Vagina (tissue), 2 donors: ENCODE measurements at regions not wholly inside any gene's neighbourhood (a gene's known extent, or its start where the extent isn't known, plus 50 kb on each side); places are given as distances from the start of the nearest gene placed in this dataset.

Experiments used
- DNase-seq, 2 donors: peaks; one replicate each; pipeline ENCODE4 v3.0.0-alpha.2; 2017; ENCODE audit errors: extremely low spot score in 2 of 2
- H3K27ac ChIP-seq: fragments of 200-600 bp; sonication (generic); one replicate; pipeline ENCODE4 v1.5.1; 2019
- H3K27me3 ChIP-seq: fragments of 200-600 bp; sonication (generic); one replicate; pipeline ENCODE4 v1.5.1; 2019
- H3K36me3 ChIP-seq, 2 donors: fragments of 200-600 bp; sonication (generic); one replicate each; pipeline ENCODE4 v1.5.1; 2017 to 2019
- H3K4me1 ChIP-seq: fragments of 200-600 bp; sonication (generic); one replicate; pipeline ENCODE4 v1.5.1; 2019
- H3K4me3 ChIP-seq, 2 donors: fragments of 200-600 bp; sonication (generic); 1 replicate in 1 of 2; 2 replicates in 1 of 2; pipeline ENCODE4 v1.5.1; 2016 to 2019
- H3K9me3 ChIP-seq: fragments of 200-600 bp; sonication (generic); one replicate; pipeline ENCODE4 v1.5.1; 2019
- CTCF ChIP-seq, 3 experiments: fragments of 450-650 bp in 2 of 3; fragments of 200-600 bp in 1 of 3; sonication (generic) in 1 of 3; IDR thresholded peaks; one replicate each; pipeline ENCODE4 v1.5.1; 2017 to 2019; ENCODE audit warnings: antibody characterized with exemption in 3 of 3, mild to moderate bottlenecking in 2 of 3, moderate library complexity in 2 of 3
- POLR2A ChIP-seq, 2 donors: fragments of 450-650 bp; IDR thresholded peaks; one replicate each; pipeline ENCODE4 v1.6.1; 2017; ENCODE audit warnings: antibody characterized with exemption in 2 of 2, mild to moderate bottlenecking in 2 of 2, moderate library complexity in 2 of 2
- POLR2AphosphoS5 ChIP-seq, 2 donors: sonication (generic); formaldehyde crosslinking; IDR thresholded peaks; one replicate each; pipeline ENCODE4 v1.9.0; 2017; ENCODE audit warnings: antibody characterized with exemption in 2 of 2, mild to moderate bottlenecking in 2 of 2, low read depth in 1 of 2; ENCODE audit not compliant: insufficient read depth in 1 of 2
- intact Hi-C: fragments of 100-400 bp; cut with DNase I; formaldehyde crosslinking; loops from one replicate; pipeline ENCODE4 v1.15.1; 2023

GRCh38 chr6:82085701-82086100, 161.8 kb downstream of the IBTK start:
- no peaks in the 10 kb centered on the region for H3K27me3 ChIP-seq
- no peak overlapping the region for H3K27ac ChIP-seq
- intact Hi-C loops, result no loop called here
- no peaks in the 10 kb centered on the region for H3K4me1 ChIP-seq
- no peak for DNase-seq
- no peak overlapping the region for H3K4me3 ChIP-seq
- TF ChIP-seq POLR2A (IDR thresholded peaks at IDR 0.05) (no peak), CTCF (IDR thresholded peaks at IDR 0.05) (no peak)
- no peaks in the 10 kb centered on the region for H3K36me3 ChIP-seq
- no peaks in the 10 kb centered on the region for H3K9me3 ChIP-seq

GRCh38 chr6:82084324-82084920, 163.1 kb downstream of the IBTK start:
- H3K4me1 ChIP-seq, result no peaks in the 10 kb centered on the region
- no peak overlapping the region for H3K4me3 ChIP-seq
- intact Hi-C loops, result loop anchor here (5.0 kb wide), 1 partner anchor 1538 kb away; no protein-coding TSS in a partner anchor
- no peak for DNase-seq
- H3K9me3 ChIP-seq, result no peaks in the 10 kb centered on the region
- H3K36me3 ChIP-seq, result no peaks in the 10 kb centered on the region
- no peaks in the 10 kb centered on the region for H3K27me3 ChIP-seq
- no peak overlapping the region for H3K27ac ChIP-seq
- TF ChIP-seq CTCF (IDR thresholded peaks at IDR 0.05) (no peak), POLR2A (IDR thresholded peaks at IDR 0.05) (no peak), POLR2AphosphoS5 (IDR thresholded peaks at IDR 0.05; ENCODE audit: insufficient read depth in 1 of 2, low read depth in 1 of 2) (no peak)

- no peaks in the 10 kb centered on the region for H3K27me3 ChIP-seq
- DNase-seq, result no peak
- H3K4me1 ChIP-seq, result no peaks in the 10 kb centered on the region
- H3K36me3 ChIP-seq, result no peaks in the 10 kb centered on the region
- no peak overlapping the region for H3K4me3 ChIP-seq
- H3K9me3 ChIP-seq, result no peaks in the 10 kb centered on the region
- H3K27ac ChIP-seq, result no peak overlapping the region
- TF ChIP-seq POLR2A (IDR thresholded peaks at IDR 0.05) (no peak), POLR2AphosphoS5 (IDR thresholded peaks at IDR 0.05; ENCODE audit: insufficient read depth in 1 of 2, low read depth in 1 of 2) (no peak), CTCF (IDR thresholded peaks at IDR 0.05) (no peak)
- intact Hi-C loops, result loop anchor here (5.0 kb wide), 1 partner anchor 1539 kb away; no protein-coding TSS in a partner anchor
These were observed 163.9 kb downstream of the IBTK start for GRCh38 chr6:82083646-82084045.

- no peak for DNase-seq
- H3K4me1 ChIP-seq, result no peaks in the 10 kb centered on the region
- no peak for TF ChIP-seq CTCF (IDR thresholded peaks at IDR 0.05)
- no peak for TF ChIP-seq POLR2AphosphoS5 (IDR thresholded peaks at IDR 0.05; ENCODE audit: insufficient read depth in 1 of 2, low read depth in 1 of 2)
- no peak for TF ChIP-seq POLR2A (IDR thresholded peaks at IDR 0.05)
- no peaks in the 10 kb centered on the region for H3K9me3 ChIP-seq
- H3K27me3 ChIP-seq, result no peaks in the 10 kb centered on the region
- no peaks in the 10 kb centered on the region for H3K36me3 ChIP-seq
- intact Hi-C loops, result loop anchor here (5.0 kb wide), 1 partner anchor 1542 kb away; no protein-coding TSS in a partner anchor
- no peak overlapping the region for H3K4me3 ChIP-seq
- H3K27ac ChIP-seq, result no peak overlapping the region
These were observed 166.8 kb downstream of the IBTK start for GRCh38 chr6:82080767-82081166.

- Histone ChIP-seq H3K27me3 (no peaks in the 10 kb centered on the region), H3K4me1 (no peaks in the 10 kb centered on the region), H3K9me3 (no peaks in the 10 kb centered on the region), H3K27ac (no peak overlapping the region), H3K36me3 (no peaks in the 10 kb centered on the region), H3K4me3 (no peak overlapping the region)
- TF ChIP-seq CTCF (IDR thresholded peaks at IDR 0.05), result no peak
- intact Hi-C loops, result no loop called here
- DNase-seq, result no peak
These were observed 169.1 kb downstream of the IBTK start for GRCh38 chr6:82078286-82078908.
